GM12872 (cell line): ENCODE measurements at regions not wholly inside any gene's neighbourhood (a gene's known extent, or its start where the extent isn't known, plus 50 kb on each side); places are given as distances from the start of the nearest gene placed in this dataset.

Source experiments
- TF ChIP-seq, protein P1 (sequence below): IDR thresholded peaks from 3 replicates; pipeline ENCODE4 v1.5.1; 2011; ENCODE audit warnings: low read depth, mild to moderate bottlenecking, low read length, moderate library complexity; ENCODE audit not compliant: insufficient read depth

DNA sequence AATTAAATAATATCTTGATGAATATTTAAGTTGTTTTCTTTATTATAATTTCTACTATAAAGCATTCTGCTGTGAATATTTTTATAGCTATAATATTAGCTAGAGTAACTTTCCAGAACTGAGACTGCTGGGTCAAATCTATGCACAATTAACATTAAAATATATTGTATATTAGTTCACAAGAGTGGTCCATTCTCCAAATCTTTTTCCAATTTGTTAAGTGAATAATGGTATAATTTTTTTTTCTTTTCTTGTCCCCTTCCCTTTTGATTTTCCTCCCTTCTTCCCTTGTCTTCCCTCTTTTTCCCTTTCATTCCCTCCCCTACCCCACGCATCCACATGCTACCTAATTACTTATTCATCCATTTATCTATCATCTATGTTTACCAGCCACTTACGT is 977.5 kb downstream of the TUSC7 start:
- TF ChIP-seq, protein P1, sequence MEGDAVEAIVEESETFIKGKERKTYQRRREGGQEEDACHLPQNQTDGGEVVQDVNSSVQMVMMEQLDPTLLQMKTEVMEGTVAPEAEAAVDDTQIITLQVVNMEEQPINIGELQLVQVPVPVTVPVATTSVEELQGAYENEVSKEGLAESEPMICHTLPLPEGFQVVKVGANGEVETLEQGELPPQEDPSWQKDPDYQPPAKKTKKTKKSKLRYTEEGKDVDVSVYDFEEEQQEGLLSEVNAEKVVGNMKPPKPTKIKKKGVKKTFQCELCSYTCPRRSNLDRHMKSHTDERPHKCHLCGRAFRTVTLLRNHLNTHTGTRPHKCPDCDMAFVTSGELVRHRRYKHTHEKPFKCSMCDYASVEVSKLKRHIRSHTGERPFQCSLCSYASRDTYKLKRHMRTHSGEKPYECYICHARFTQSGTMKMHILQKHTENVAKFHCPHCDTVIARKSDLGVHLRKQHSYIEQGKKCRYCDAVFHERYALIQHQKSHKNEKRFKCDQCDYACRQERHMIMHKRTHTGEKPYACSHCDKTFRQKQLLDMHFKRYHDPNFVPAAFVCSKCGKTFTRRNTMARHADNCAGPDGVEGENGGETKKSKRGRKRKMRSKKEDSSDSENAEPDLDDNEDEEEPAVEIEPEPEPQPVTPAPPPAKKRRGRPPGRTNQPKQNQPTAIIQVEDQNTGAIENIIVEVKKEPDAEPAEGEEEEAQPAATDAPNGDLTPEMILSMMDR = no peak

DNA sequence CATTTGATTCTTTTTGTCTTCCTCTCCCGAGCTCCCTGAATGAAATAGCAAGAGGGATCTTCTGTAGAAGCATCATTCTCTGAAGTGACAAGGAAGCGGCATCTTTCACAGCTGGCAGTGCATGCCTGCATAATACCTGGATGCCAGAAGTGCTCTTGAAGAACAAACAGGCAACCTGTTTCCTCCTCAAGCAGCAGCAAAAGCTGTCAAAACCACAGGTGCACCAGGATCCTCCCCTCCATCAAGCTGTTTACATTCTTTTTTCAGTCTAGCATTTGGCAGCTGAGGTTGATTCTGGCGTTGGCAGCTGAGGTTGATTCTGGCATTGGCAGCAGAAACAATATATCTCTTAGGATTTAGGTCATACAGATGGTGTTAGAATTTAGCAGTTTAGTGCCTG is 979.0 kb downstream of the TUSC7 start:
- TF ChIP-seq, protein P1 = no peak

DNA sequence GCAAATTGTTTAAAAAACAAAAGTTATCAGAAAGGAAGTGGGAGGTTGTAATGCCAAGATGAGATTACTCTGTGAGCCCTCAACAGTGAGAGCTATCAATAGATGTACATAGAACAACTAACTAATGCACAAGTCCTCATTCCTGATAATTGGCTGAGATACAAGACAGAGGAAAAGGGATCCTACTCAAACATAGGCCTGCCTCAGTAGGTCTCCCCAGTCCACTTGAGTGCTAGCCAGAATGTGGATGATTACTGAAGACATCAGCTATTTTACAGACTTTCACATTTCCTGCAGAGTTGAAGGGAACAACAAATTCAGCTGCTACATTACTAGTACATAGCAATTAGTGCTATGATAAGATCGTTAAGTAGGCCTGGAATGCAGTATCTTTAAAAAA is 981.9 kb downstream of the TUSC7 start:
- TF ChIP-seq, protein P1 = no peak

DNA sequence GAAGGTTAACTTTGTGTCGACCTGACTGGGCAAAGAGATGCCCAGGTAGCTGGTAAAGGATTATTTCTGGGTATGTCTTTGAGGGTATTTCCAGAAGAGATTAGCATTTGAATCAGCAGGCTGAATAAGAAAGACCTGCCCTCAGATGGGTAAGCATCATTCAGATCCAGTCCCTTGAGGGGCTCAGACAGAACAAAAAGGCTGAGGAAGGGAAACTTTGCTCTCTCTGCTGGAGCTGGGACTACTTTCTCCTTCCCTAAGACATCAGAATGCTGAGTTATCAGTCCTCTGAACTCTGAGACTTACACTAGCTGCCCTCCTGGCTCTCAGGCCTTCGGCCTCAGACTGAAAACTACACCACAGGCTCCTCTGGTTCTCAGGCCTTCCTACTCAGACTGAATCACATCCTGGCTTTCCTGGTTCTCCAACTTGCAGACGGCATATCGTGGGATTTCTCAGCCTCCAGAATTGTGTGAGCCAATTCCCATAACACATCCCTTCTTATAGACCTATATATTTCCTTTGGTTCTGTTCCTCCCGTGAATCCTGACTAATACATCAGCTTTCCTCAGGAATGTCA is 982.9 kb downstream of the TUSC7 start:
- TF ChIP-seq, protein P1 = no peak

DNA sequence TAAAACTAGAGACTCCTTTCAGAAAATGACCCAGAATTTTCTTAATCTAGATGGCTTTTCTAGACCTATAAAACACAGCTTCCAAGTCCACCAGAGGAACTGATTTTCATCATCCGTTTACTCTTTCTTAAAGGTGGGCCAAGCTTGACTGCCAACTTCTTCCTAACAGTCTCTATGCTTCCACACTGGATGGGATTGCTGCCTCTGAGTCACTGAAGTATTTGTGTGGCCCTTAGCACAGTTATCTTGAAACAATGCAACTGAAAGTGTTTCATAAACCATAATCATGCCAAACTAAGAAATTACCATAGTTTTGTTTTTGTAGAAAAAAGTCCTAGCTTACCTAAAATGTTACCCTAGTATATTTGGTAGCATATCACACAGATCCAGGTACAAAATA is 985.7 kb downstream of the TUSC7 start:
- TF ChIP-seq, protein P1 = no peak

DNA sequence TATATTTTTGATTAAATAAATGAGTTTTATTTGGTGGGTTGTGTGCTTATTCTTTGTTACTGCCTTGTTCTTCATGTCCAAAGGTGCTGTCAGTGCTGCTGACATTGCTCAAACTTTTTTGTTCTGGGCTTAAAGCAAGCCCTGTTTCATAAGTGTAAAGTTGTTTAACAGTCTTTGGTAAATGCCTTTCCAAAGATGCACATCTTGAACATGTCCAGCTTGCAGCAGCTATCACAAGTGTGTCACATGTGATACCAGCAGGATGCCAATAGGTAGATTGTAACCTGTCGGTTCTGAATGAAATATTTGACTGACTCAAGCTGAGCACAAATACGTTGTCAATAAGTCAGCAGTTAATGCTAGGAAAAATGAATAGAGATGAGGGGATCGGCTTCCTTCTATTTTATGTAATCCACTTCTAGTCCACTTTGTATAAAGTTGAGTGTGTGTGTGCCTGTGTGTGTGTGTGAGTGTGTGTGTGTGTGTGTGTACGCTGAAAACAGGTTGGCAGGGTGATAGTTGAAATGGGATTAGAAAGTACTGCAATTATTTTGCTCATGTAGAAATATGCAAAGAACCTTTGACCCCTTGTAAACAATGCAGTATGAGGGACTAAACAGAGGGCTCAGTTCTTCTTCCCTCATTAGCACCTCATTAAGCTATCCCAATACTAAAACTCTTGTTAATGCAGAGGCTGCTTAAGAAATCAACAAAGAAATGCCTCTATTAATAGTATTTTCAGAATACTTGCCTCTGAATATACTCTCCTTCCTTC is 986.5 kb downstream of the TUSC7 start:
- TF ChIP-seq, protein P1 = no peak

DNA sequence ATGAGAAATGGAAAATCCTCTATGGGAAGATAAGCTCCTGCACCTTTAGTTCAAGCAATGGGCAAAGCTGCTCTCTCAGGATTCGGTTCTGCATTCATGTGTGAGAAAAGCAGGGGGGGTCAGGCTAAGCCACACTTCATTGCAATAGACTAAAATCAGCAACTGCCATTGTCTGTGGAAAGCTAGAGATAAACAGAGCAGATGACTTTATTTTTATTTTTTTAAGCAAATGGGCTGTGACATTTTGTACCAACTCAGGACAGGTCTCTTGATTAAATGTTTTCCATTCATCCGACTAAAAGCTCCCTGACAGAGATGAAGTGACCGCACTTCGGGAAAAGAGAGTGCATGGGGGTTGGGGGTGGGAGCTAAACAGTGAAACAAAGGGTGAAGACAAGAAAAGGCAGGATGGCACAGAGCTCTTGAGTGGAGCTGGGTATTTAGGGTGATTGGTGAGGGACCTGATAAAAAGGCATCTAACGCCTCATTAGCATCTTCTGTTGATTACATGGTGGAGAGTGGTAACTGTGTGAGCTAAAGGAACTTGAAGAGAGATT is 987.4 kb downstream of the TUSC7 start:
- TF ChIP-seq, protein P1 = no peak
